ENCODE measurements at regions not wholly inside any gene's neighbourhood (a gene's known extent, or its start where the extent isn't known, plus 50 kb on each side); places are given as distances from the start of the nearest gene placed in this dataset.
A peak's percentile ranks its signal among the peaks of the same experiment; 100 is the strongest.

DNA sequence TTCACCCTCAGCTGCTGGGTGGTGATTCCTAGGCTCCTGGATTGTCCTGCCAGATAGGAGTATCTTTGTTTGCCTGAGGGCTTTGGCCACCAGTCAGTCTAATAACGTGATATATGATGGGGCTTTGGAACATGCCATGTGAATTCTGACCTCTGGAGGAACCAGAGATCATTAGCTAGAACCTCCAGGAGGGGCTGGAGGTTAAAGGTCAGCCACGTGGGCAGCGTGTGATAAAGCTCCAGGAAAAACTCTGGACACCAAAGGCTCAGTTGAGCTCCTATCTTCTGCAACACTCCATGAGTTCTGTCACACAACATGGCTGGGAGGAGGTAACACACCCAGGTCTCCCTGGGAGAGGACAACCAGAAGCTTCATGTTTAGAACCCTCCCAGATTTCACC, 251.1 kb downstream of the DAD1 start:
- no peak for DNase-seq (ENCODE audit: low read depth)

DNA sequence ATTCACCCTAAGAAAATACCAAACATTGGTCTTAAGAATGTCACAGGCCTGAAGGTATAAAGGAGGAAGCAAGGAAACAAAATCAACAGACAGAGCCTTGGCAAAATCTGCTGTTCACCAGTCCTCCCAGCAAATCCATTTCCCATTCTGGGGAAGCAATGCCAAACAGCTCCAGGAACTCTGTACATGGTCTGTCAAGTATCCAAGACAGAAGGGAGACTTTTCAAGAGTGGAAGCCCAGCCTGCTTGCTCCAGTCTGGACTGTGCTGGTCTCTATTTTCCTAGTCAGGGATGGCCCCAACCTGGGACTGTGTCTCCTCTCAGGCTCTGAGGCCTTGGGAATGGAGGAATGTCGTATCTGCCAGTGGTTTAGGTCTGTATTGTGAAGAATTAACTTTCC, 251.5 kb downstream of the DAD1 start:
- DNase-seq (ENCODE audit: low read depth) = no peak

DNA sequence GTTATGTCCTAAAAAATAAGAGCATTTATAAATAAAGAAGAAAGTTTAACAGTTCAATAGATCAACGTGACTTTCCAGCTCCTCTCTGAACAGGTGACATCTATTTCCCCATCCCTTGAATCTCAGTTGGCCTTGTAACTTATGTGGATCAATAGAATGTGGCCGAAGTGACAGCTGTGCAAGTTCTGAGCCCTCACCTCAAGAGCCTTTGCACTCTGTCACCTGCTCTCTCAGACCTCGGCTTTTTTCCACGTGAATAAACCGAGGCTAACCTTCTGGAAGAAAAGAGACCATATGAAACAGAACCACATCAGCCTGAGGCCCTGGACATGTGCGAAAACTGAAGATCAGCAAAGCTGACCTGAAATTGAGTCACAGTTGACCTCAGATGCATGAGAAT, 253.0 kb downstream of the DAD1 start:
- no peak for DNase-seq (ENCODE audit: low read depth)

DNA sequence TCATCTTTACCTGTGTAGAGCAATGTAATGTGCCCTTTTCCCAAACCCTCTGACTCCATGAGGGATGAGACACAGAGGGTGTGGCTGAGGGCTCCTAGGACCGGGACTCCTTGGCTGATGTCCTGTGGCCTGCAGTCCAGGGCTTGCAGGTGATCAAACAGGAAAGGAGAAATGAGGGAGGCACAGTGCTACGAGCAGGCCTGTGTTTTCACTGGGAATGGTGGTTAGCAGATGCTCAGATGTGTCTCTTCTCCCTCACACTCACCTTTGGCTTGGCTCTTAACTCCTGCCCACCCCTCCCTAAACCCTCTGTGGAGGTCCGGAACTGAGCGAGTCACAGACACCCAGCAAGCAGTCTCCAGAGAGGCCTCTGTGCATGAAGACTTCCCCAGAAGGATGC, 254.4 kb downstream of the DAD1 start:
- no peak for DNase-seq (ENCODE audit: low read depth)

DNA sequence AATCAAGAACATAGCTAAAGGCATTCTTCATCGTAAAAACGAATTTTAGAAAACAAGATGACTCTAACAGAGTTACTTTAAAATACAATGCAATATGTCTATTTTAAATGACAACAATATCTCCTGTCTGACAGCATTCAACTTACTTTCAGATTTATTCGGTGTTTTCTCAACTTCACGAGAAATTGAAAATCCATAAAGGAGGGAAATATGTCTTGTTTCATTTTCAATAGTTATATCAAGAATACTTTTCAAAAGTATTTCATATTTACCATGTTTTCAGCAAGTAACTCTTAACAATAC, 254.8 kb downstream of the DAD1 start:
- no peak for DNase-seq (ENCODE audit: low read depth)

DNA sequence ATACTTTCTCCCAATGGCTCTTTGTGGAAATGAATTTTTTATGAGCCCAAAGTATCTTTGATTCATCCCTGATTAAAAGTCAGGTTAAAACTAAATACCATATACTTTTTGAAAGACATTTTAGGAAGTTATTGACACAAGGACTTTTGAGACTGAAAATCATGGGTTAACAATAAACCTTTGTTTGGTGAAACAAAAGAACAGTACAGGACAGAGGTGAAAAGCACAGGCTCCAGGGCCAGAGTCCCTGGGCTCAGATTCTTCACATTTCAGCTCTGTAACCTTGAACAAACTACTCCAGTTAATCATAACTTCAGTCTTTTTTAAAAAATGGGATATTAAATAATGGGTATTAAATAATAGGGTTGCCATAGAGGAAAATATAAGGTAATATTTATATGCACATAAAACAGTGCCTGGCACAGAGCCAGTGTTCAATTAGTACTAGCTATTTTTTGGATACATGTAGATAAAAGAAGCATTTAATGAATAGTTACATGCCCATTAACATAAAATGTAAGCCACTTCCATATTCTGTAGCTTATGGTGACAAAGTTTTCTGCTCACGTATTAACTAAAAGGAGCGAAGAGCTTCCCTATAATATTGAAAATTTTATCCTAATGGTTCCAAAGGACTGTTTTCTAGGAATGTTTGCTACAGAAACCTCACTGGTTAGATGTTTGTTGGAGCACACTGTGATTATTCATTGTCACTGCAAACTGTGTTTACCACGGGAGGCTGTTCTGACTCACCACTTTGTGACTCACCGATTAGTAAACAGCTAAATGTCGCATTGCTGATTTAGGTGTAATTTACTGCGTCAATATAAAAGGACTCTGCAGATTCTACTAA, 255.4 kb downstream of the DAD1 start:
- DNase-seq (ENCODE audit: low read depth) = peak; percentile 8

DNA sequence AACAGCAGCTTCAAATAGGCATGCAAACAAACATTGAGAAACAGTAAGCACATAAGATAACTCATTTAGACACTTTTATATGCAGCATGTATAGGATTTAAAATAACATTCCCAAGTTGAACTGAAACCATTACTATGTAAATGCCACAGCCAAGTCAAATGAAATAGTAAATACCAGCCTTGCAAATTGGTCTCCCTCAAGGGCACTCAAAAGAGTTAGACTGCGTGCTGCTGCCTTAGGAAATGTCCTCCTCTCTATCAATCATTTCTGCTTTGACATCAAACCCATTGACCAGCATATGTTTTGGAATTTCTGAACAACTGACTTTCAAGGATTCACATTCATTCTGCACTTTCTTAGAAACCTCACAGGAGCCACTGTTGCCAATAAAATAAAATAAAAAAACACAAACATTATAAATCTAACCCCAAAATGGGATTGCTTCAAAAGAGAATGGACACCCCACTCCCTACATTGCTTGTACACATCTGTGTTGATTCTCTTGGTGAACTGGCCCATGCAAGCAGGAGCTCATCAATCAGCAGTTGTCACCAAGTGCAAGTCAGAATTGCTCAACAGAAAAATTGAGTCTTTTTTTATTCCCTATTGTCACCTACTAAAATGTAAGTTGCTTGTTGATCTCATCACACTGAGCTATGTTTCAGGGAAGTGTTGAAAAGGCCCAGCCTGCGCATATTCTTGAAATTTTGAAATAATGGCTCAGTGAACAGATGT, 256.2 kb downstream of the DAD1 start:
- DNase-seq (ENCODE audit: low read depth) = no peak

DNA sequence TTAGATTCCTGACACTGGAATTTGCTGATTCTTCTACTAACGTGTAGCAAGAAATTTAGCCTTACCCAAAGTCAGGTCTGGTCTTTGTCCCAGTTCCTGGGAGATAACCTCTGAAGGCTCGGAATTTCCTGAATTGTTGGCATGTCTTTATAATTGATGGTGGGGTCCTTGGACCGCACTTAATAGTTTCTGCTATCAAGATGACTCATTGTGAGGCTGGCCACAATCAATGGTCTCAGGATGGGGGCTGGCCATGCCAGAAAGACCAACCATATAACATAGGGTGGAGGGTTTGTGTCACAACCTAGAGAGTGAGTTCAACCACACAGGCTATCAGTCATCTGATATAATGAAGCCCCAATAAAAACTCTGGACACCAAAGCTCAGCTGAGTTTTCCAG, 259.7 kb downstream of the DAD1 start:
- no peak for DNase-seq (ENCODE audit: low read depth)

DNA sequence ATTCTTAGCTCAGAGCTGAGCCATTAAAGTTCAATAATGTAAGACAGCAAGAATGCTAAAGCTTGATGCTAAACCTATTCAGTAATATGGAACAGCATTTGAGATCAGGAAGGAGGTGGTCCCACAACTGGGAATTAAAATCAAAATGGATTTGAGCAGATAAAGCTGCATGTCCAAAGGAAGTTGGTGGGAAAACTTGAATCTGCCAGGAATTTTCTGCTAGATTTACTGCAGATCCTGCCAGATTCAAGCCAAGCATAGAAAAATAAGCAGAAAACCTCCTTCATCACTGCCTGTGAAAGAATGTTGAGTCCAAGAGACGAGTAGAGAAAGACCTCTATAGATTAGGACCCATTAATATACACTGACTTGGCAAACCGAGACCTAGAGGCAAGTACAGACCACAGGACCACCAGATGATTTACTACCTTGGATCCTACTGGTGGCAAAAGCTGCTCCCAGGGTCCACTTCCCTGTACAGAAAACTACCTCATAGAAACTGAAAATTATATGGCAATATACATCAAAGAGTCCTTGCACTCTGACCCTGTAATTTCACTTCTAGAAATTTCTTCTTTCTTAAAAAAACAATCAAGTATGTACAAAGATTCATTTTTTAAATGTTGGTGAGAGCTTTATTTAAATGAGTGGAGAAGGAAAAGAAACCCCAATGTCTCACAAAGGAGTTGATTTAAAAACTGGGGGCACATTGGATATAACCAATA, 263.2 kb downstream of the DAD1 start:
- DNase-seq (ENCODE audit: low read depth) = no peak

DNA sequence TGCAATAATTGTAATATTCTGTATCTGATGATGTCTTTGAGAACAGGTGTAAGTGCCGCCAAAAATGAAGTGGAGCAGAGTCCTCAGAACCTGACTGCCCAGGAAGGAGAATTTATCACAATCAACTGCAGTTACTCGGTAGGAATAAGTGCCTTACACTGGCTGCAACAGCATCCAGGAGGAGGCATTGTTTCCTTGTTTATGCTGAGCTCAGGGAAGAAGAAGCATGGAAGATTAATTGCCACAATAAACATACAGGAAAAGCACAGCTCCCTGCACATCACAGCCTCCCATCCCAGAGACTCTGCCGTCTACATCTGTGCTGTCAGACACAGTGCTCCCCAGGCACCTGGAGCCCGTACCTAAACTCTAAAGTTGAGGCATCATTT, 268.7 kb downstream of the DAD1 start:
- DNase-seq (ENCODE audit: low read depth) = no peak

DNA sequence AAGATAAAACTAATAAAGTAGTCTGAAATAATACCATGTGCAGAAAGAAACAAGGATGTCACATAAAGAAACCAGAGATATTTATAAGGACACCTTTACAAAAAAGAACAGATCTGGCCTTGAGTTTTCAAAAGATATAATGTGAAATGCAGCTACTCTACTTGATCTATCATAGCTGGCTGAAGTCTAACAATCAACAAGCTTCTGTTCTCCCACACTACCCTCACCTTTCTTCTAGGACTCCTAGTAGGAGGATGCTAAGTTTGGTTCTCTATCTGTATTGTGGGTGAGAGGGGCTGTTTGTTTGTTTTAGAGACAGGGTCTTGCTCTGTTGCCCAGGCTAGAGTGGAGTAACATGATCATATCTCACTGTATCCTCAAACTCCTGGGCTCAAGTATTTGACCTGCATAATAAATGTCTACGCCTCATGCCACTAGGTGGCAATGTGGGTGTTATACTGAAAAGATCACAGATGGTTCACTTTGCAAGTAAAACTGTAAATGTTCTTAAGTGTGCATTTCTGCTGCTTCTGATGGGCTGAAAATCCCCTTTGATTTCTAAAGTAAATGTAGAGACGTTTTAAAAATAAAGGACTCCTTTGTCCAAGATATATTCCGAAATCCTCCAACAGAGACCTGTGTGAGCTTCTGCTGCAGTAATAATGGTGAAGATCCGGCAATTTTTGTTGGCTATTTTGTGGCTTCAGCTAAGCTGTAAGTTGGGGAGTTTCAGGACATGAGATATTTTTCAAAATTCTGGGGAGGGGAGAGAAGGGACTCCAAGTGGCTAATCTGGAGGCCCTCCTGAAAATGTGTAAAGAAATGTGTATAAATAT, 269.3 kb downstream of the DAD1 start:
- DNase-seq (ENCODE audit: low read depth) = no peak

DNA sequence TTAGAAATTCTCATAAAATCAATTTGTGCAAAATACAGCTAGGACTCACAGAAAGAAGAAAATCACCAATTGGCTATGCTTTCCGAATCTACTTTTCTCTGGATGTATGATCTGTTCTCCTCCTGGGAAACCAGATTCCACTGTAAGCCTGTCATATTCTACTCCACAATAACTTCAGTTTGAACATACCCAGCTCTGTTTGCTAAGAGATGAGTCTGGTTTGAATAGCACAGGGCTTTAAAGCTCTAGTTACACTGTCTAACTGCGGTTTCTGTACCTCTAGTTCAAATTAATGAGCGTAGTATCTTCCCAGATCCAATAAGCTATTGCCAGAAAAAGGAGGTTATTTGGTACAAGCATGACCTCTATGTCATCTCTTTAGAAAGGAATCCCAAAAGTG, 270.1 kb downstream of the DAD1 start:
- no peak for DNase-seq (ENCODE audit: low read depth)

DNA sequence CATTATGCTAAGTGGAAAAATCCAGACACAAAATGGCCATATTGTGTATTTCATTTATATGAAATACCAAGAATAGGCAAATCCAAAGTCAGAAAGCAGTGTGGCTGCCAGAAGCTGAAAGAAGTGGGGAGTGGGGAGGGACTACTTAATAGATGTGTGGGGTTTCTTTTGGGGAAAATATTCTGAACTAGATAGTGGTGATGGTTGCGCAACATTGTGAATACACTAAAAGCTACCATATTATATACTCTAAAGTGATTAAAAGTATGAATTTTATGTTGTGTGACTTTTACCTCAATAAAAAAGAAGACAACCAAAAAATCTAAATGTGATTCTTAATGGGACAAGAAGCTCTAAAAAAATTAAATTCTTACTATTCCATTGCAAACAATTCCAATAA, 272.6 kb downstream of the DAD1 start:
- no peak for DNase-seq (ENCODE audit: low read depth)

DNA sequence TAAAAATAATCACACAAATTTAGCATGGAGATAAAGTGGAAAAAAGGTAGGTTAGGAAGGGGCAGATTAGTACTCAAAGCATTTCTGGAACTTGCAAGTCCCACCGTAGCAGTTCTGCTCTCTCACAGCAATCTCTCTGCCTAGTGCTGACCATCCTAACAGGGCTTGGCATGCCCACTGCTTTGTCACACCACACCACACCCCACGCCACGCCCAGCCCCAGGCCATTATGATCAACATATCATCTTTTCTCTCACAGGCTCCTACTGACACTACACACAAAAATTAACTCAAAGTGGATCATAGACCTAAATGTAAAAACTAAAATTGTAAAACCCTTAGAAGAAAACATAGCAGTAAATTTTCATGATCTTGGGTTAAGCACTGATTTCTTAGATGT, 273.7 kb downstream of the DAD1 start:
- no peak for DNase-seq (ENCODE audit: low read depth)

DNA sequence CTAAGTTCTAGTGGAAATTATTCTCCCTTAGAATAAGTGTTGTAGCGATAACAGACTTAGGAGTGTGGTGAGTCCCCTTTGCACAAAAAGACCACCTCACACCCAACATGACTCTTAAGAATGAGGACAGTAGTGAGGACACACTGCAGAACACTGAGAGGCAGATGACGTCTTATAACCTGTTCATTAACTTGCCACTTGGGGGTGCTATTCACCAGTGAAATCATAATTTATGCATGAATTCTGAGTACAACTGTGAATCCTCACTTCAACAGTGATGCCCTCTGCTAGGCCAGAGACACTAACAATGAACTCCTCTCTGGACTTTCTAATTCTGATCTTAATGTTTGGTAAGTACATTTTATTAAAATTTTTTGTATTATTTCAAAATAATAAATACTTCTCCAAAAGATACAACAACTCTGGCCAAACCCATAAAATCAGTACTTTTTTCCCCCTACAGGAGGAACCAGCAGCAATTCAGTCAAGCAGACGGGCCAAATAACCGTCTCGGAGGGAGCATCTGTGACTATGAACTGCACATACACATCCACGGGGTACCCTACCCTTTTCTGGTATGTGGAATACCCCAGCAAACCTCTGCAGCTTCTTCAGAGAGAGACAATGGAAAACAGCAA, 274.7 kb downstream of the DAD1 start:
- DNase-seq (ENCODE audit: low read depth) = peak; percentile 4

DNA sequence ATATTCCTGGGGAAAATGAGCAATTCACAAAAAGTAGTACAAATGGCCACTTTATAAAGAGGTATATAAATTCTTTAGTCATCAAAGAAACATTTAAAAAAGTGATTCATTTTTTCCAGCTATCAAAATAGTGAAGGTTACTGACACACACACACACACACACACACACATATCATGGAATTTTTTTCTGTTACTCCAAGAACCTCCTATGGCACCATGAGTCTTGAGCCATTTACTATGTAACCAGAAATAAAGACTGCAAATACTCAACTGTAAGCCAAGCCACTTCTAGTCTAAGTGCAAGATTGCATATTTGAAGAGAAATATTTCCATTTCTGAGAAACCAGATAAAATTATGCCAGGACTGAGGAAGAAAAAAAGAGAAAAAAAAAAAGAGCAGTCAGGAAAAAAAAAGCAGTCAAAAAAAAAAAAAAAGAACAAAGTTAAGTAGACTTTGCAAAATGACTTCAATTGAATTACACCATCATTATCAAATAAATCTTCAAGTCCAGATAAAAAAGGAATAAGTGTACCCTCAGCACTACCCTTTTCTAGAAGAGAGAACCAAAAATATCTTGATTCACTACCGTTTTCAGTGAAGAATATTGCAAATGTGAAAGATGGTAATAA, 275.7 kb downstream of the DAD1 start:
- no peak for DNase-seq (ENCODE audit: low read depth)

DNA sequence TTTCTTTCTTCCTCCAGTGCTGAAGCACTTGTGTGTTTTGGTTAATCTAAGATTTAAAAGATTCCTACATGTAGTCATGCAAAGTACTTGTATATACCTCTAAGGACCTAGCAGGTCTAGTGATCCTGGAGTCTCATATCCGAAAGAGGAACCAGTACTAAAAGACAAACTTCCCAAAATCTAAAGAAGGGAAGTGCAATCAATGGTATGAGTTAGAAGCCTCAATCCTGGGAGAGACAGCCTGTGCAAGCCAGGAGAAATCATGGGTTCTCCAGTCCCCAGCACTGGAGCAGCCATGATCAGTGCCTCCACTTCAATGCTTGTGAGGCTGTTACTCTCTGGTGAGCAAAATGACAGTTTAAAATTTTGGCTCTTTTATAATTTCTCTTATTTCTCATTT, 277.4 kb downstream of the DAD1 start:
- no peak for DNase-seq (ENCODE audit: low read depth)

DNA sequence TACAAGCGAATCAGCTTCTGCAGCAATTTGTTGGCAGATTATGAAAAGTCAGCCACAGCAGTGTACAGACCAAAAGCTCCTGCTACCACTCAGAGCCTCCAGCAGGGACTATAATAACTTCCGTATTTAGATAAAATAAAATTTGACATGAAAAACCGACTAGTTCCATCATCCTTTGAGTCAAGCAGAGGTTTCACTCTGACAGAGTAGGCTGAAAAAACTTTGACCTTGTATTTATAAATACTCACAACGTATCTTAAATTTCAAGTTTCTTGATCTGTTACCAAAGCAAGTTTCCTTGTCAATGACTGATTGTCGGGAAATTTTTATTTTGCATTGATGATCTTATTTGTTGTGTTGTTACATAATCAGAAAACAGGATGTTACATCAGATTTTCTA, 283.4 kb downstream of the DAD1 start:
- DNase-seq (ENCODE audit: low read depth) = no peak

DNA sequence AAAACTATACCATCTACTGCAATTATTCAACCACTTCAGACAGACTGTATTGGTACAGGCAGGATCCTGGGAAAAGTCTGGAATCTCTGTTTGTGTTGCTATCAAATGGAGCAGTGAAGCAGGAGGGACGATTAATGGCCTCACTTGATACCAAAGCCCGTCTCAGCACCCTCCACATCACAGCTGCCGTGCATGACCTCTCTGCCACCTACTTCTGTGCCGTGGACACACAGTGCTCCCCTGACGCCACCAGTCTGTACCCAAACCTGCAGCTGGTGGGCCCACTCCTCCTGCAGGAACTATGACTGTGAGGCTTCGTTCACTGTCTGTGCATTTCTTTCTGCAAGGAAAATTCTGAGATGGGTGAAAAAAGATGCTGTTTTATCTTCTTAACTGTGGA, 284.7 kb downstream of the DAD1 start:
- no peak for DNase-seq (ENCODE audit: low read depth)

DNA sequence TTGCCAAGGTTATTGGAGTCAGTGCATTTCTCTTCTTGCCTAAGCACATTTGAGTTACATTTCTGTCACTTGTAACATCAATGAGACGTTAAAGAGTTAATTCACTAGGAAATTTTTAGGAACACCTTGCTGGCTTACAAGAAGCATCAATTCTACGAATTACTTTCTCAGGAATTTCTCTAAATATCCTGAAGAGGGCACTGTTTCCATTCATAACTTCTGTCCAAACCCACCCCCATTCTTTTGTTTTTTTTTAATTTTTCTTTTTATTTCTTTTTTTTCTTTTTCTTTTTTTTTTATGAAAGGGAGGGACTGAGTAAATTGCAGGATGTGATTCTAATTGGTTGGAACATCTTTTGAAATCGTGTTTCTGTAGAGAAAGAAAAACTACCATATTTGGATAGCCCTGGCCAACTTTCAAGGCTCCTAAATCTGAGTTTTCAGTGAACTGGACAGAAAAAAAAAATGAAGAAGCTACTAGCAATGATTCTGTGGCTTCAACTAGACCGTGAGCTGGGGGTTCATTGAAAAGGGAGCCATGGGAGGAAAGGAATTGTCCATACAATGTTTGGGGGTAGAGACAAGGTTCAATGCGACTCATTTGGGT, 285.3 kb downstream of the DAD1 start:
- DNase-seq (ENCODE audit: low read depth) = no peak

DNA sequence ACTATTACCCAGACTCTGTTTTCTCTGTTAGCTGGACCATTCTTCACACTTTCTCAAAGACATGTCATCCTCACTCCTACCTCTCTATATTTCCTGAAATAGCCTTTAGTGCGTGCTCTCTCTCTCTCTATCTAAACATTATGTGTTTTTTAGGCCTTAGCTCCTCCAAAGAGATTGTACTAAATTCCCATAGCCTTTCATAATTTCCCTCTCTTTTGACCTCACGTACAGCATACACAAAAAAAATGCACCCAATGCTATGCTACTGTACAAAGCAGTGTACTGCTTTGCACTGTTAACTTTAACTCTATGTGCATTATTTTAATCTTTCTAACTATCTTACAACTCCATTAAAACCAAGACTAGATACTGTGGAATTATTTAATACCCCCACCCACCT, 288.4 kb downstream of the DAD1 start:
- DNase-seq (ENCODE audit: low read depth) = no peak
